T-helper 2 cell treated with Interferon-gamma antibody and Interleukin-4, amounts not matched to agents 5 μg/mL and 100 μg/mL, for 36 hours (primary cell): ENCODE measurements at regions not wholly inside any gene's neighbourhood (a gene's known extent, or its start where the extent isn't known, plus 50 kb on each side); places are given as distances from the start of the nearest gene placed in this dataset.
"Not testable (repeated sequence)": the region's sequence is repeated elsewhere in the genome, so short reads cannot be mapped to it uniquely, and the experiment has no call there.

Source experiments
- DNase-seq: peaks from one replicate; pipeline ENCODE4 v3.0.0; 2021; ENCODE audit warnings: low spot score
- H3K27ac Mint-ChIP-seq: one replicate; pipeline ENCODE4 v1.8.0; 2021; ENCODE audit warnings: mild to moderate bottlenecking, mixed read lengths
- H3K27me3 Mint-ChIP-seq: one replicate; pipeline ENCODE4 v1.8.0; 2021; ENCODE audit warnings: low read depth, mixed read lengths
- H3K36me3 Mint-ChIP-seq: one replicate; pipeline ENCODE4 v1.8.0; 2021; ENCODE audit warnings: low read depth, mixed read lengths
- H3K4me1 Mint-ChIP-seq: one replicate; pipeline ENCODE4 v1.8.0; 2021; ENCODE audit warnings: low read depth, mixed read lengths
- H3K4me3 Mint-ChIP-seq: one replicate; pipeline ENCODE4 v1.8.0; 2022; ENCODE audit warnings: mild to moderate bottlenecking, moderate library complexity, mixed read lengths
- H3K9me3 Mint-ChIP-seq: one replicate; pipeline ENCODE4 v1.8.0; 2021; ENCODE audit warnings: mixed read lengths

DNA sequence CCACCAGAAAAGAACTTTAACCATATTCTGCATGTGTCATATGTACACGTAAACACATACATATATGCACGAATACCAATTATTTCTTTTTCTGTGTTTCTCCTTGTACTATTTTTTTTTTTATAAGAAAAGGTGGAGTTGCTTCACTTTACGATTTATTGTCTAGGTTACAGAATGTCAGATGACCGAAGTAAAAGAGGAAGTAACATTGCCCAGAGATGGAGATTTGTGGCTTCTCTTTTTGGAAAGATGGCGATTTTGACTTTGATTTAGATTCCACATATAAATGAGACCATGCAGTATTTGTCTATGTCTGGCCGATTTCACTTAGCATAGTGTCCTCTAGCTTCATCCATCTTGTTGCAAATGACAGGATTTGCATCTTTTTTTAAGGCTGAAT lies 293.1 kb downstream of the SV2B start:
- no peaks in the 10 kb centered on the region for H3K9me3 Mint-ChIP-seq
- H3K4me1 Mint-ChIP-seq = no peaks in the 10 kb centered on the region
- no peak overlapping the region for H3K27ac Mint-ChIP-seq
- no peak overlapping the region for H3K4me3 Mint-ChIP-seq
- H3K27me3 Mint-ChIP-seq = peaks cover 8% of the 10 kb centered on the region
- H3K36me3 Mint-ChIP-seq = no peaks in the 10 kb centered on the region
- DNase-seq = no peak

DNA sequence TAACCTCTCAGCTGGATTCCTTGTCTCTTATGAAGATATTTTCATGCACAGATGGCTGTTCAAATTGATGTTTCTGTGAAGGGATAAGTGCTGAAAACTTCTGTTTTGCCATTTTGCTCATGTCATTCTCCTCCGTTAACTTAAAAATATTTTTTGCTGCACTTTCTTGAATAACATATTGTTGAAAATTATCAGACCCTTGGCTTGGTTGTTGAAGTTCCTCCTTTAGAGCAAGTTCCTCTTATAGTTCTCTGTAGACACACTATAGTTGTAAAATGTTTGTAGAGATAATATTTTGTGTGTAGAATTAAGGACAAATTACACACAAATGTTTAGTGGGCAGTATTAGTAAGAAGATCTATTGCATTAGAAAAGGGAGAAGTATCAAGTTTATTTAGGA lies 300.4 kb downstream of the SV2B start:
- Mint-ChIP-seq H3K27me3 (peaks cover 8% of the 10 kb centered on the region), H3K36me3 (no peaks in the 10 kb centered on the region), H3K4me1 (no peaks in the 10 kb centered on the region), H3K9me3 (no peaks in the 10 kb centered on the region), H3K4me3 (no peak overlapping the region), H3K27ac (no peak overlapping the region)
- no peak for DNase-seq

DNA sequence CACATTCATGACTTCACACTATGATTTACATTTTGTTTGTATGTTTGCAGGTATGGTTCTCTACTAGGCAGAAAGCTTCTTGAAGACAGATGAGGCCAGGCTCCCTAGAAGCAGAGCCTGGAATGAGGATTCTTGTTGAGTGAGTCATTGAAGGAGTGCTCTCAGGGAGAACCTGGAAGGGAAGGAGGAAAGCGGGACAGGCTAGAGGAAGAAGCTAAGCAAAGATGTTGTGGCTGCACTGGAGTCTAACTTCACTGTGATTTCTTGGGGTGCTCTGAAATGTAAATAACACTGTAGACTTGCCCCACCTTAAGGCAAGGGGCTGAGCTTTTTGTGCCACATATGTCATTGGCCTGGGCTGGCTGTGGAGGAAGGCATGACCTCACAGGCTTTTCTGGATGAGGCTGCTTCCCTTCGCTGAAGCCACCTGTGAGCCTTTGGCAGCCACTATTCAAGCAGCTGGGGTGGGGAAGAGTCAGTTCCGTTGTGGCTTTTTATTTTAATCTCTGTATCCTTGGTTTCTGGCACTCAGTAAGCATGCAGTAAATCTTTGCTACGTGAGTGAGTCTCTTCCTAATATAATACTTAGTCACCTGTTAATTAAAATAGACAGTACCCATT lies 307.3 kb downstream of the SV2B start:
- no peak overlapping the region for H3K4me3 Mint-ChIP-seq
- H3K27ac Mint-ChIP-seq = no peak overlapping the region
- no peak for DNase-seq
- H3K36me3 Mint-ChIP-seq = no peaks in the 10 kb centered on the region
- H3K9me3 Mint-ChIP-seq = no peaks in the 10 kb centered on the region
- peaks cover 1% of the 10 kb centered on the region for H3K4me1 Mint-ChIP-seq
- H3K27me3 Mint-ChIP-seq = peaks cover 12% of the 10 kb centered on the region

DNA sequence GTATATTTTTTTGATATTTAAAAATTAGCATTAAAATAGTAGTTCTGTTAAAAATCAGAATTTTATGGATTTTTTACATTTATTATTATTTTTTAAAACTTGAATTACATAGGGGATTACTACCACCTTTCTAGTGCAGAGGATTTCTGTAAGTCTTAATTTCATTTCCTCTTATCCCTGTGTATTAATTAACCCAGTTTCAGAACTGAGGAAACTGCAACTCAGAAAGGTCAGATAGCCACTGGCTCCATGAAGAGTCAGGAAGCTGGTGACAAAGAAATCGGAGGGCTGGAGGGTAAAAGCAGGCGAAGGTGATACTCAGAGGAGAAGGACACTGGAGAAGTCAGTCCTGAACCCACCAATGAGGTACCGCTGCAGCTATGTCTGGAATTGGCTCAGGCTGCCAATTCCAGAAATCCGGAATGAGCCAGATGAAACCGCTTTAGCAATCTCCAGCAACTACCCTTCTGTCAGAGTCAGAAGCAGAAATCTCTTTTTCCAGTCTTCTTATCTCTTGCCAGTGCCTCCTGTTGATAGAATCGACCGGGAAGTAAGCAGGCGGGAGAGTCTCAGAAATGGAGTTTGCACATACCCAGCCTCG lies 308.5 kb downstream of the SV2B start:
- DNase-seq = no peak
- no peak overlapping the region for H3K27ac Mint-ChIP-seq

DNA sequence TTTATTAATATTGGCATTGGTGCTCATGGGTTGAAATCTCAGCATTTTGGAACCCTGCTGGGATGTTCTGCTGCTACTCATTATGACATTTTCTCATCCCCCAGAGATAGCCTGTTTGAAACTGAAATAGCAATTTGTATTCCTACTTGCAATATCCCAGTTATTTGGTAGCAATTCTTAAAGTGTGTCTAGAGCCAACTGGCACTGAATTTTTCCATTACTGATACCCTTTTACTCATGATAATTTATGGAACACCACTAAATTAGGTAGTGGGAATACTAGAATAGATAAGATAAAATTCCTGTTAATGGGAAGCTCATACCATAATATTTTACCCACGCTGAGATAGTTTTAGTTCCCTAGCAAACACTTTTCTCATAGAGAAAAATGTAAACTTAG lies 309.3 kb downstream of the SV2B start:
- DNase-seq = no peak
- no peak overlapping the region for H3K27ac Mint-ChIP-seq
- H3K4me1 Mint-ChIP-seq = peaks cover 1% of the 10 kb centered on the region
- no peaks in the 10 kb centered on the region for H3K9me3 Mint-ChIP-seq
- H3K27me3 Mint-ChIP-seq = peaks cover 17% of the 10 kb centered on the region
- H3K4me3 Mint-ChIP-seq = no peak overlapping the region
- no peaks in the 10 kb centered on the region for H3K36me3 Mint-ChIP-seq

More for the DNA sequence above, 308.5 kb downstream of the SV2B start:
- H3K4me1 Mint-ChIP-seq = peaks cover 1% of the 10 kb centered on the region
- no peaks in the 10 kb centered on the region for H3K9me3 Mint-ChIP-seq
- H3K27me3 Mint-ChIP-seq = peaks cover 13% of the 10 kb centered on the region
- no peaks in the 10 kb centered on the region for H3K36me3 Mint-ChIP-seq
- no peak overlapping the region for H3K4me3 Mint-ChIP-seq

DNA sequence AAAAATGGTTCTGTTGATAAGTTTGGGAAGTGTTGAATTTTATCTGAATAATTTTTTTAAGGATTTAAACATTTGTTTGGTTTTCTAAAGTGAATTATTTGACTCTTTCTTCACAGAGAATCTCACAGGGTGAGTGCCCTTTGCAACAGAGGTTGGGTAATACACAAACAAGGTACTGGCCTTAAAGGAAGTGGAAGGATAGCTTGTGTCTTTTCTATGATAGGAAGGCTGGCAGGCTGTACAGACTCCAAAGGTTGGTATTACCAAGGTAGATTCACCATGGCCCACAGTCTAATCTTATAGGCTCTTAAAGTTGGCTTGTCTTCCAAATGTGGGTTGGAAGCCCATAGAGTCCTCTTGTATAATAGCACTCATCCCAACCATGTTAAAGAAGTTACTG lies 311.5 kb downstream of the SV2B start:
- H3K27ac Mint-ChIP-seq = no peak overlapping the region
- no peaks in the 10 kb centered on the region for H3K36me3 Mint-ChIP-seq
- no peak for DNase-seq
- no peak overlapping the region for H3K4me3 Mint-ChIP-seq
- H3K4me1 Mint-ChIP-seq = peaks cover 1% of the 10 kb centered on the region
- no peaks in the 10 kb centered on the region for H3K9me3 Mint-ChIP-seq
- peaks cover 23% of the 10 kb centered on the region for H3K27me3 Mint-ChIP-seq

DNA sequence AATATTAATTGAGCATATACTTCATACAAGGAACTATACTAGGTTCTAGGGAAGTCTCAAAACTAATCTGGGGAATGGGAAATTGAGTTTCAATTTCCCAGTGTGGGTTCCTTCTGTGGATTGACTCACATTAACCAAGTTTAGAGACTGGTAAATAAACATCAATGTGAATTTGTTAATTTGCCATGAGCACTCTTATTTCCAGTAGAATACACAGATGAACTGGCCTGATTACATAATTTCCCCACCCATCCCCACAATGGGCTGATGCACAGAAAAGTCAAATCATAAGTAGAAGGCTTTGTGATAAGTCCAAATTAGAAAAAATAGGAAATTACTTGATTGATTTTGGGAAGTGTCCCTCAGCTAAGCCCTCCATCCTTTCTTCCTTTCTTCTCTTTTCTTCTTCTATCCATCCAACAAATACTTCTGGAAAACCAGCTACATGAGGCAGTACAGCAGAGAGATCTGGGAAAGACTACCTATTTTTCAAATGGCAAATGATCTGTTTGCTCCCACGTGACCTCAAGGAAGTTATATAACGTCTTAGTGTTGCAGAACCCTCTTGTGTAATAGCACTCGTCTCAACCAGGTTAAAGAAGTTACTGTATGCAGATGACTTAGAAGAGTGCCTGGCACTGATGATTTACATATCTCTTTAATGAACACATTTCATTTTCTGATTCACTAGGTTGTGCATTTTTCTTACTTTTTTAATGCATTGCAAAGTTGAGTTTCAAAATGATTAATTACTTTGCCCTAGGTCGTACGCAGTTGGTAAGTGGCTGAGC lies 312.3 kb downstream of the SV2B start:
- no peaks in the 10 kb centered on the region for H3K9me3 Mint-ChIP-seq
- H3K36me3 Mint-ChIP-seq = no peaks in the 10 kb centered on the region
- no peak overlapping the region for H3K4me3 Mint-ChIP-seq
- H3K27me3 Mint-ChIP-seq = peaks cover 26% of the 10 kb centered on the region
- H3K4me1 Mint-ChIP-seq = no peaks in the 10 kb centered on the region
- H3K27ac Mint-ChIP-seq = no peak overlapping the region
- DNase-seq = no peak

DNA sequence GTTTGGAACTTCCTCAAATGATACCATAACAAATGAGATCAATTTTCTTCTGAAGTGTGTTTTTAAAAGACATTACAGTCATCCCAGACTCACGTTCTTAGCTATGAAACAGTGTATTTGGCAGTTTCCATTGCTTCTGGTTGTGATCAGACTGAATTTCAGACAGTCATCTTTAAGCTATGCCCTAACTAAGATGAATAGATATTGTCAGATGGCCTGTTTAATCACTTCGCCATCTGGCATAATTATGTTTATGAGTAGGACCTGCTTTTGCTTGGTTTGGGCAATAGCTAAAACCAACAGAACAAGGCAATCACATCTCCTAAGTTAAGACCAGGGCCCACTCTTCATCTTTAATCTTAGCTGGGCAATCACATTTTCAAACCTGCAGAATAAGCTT lies 313.1 kb downstream of the SV2B start:
- peaks cover 31% of the 10 kb centered on the region for H3K27me3 Mint-ChIP-seq
- H3K36me3 Mint-ChIP-seq = no peaks in the 10 kb centered on the region
- no peak overlapping the region for H3K4me3 Mint-ChIP-seq
- no peaks in the 10 kb centered on the region for H3K4me1 Mint-ChIP-seq
- no peaks in the 10 kb centered on the region for H3K9me3 Mint-ChIP-seq
- no peak overlapping the region for H3K27ac Mint-ChIP-seq
- no peak for DNase-seq

DNA sequence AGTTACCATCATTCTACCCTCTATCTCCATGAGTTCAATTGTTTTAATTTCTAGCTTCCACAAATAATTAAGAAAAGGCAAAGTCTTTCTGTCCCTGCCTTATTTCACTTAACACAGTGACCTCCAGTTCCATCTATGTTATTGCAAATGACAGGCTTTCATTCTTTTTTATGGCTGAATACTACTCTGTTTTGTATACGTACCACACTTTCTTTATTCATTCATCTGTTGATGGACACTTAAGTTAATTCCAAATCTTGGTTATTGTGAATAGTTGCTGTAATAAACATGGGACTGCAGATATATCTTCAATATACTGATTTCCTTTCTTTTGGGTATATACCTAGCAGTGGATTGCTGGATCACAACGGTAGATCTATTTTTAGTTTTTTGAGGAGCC lies 314.1 kb downstream of the SV2B start:
- no peak for DNase-seq
- Mint-ChIP-seq H3K27me3 (peaks cover 38% of the 10 kb centered on the region), H3K9me3 (no peaks in the 10 kb centered on the region), H3K36me3 (no peaks in the 10 kb centered on the region), H3K4me3 (no peak overlapping the region), H3K27ac (no peak overlapping the region), H3K4me1 (no peaks in the 10 kb centered on the region)

DNA sequence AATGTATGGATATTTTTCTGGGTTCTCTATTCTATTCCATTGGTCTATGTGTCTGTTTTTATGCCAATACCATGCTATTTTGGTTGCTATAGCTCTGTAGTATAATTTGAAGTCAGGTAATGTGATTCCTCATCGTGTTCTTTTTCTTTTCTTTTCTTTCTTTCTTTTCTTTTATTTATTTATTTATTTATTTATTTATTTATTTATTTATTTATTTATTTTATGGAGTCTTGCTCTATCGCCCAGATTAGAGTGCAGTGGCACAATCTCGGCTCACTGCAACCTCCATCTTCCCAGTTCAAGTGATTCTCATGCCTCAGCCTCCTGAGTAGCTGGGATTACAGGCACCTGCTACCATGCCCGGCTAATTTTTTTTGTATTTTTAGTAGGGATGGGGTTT lies 315.2 kb downstream of the SV2B start:
- H3K27ac Mint-ChIP-seq, H3K4me1 Mint-ChIP-seq, H3K9me3 Mint-ChIP-seq, H3K36me3 Mint-ChIP-seq, H3K4me3 Mint-ChIP-seq, DNase-seq: not testable (repeated sequence)
- H3K27me3 Mint-ChIP-seq = peaks cover 40% of the 10 kb centered on the region

DNA sequence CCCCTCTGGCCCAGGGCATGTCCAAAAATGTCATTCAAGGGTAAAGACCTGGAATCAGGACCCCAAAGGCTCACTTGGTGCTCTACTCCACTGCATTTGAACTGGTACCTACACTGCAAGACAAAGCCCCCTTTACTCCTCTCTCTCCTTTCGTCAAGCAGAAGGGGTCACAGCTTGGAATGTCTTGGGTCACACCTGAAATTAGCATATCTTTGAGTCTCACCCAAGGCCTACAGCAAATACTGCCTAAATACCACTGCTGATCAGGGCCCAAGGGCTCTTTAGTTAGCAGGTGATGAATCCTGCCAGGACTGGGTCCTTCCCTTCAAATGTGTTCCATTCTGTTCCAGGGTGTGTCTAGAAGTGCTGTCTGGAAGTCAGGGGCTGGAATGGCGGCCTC lies 320.6 kb downstream of the SV2B start:
- Mint-ChIP-seq H3K27me3 (peaks cover 36% of the 10 kb centered on the region), H3K4me3 (no peak overlapping the region), H3K36me3 (no peaks in the 10 kb centered on the region), H3K4me1 (peaks cover 11% of the 10 kb centered on the region), H3K9me3 (no peaks in the 10 kb centered on the region), H3K27ac (no peak overlapping the region)
- no peak for DNase-seq

DNA sequence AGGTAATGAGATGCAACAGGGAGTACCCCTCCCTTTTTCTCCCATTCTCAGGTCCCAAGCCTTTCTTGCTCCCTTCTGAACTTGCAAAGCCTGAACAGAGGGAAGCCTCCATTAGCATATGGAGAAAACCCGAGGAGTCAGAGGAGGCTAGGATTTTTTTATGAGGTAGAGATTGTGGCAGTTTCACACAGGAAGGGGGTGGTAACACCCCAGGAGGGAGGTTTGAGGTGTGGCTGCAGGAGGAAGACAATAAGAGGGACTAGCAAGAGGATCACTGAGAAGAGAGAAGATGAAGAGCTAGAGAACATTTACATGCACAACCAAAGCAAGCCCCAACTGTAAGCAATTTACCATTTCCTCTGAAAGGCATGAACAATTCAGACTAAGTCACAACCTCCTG lies 322.7 kb downstream of the SV2B start:
- no peaks in the 10 kb centered on the region for H3K36me3 Mint-ChIP-seq
- no peak overlapping the region for H3K27ac Mint-ChIP-seq
- no peaks in the 10 kb centered on the region for H3K9me3 Mint-ChIP-seq
- peak overlapping the region; percentile 4 for H3K4me3 Mint-ChIP-seq
- peaks cover 11% of the 10 kb centered on the region for H3K4me1 Mint-ChIP-seq
- DNase-seq = no peak
- peaks cover 21% of the 10 kb centered on the region for H3K27me3 Mint-ChIP-seq

DNA sequence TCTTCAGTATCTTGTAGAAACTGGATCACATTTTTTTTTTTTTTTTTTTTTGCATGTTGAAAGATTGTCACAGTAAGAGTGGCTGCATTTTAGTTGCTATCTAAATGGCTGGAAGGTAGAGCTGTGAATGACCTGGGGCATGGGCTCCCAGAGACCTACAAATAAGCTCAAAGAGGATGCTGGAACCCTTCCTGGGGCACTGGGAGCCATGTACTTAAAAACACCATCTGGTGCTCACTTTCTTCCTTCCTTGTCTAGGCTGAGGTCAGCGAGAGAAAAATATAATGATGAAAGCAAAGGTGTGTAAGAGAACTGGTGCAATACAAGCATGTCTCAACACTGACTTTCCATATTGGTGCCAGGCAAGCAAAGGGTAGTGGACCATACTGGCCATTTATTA lies 323.9 kb downstream of the SV2B start:
- no peak for DNase-seq
- H3K9me3 Mint-ChIP-seq = no peaks in the 10 kb centered on the region
- peaks cover 11% of the 10 kb centered on the region for H3K4me1 Mint-ChIP-seq
- H3K27ac Mint-ChIP-seq = no peak overlapping the region
- no peaks in the 10 kb centered on the region for H3K36me3 Mint-ChIP-seq
- H3K4me3 Mint-ChIP-seq = no peak overlapping the region
- peaks cover 13% of the 10 kb centered on the region for H3K27me3 Mint-ChIP-seq

DNA sequence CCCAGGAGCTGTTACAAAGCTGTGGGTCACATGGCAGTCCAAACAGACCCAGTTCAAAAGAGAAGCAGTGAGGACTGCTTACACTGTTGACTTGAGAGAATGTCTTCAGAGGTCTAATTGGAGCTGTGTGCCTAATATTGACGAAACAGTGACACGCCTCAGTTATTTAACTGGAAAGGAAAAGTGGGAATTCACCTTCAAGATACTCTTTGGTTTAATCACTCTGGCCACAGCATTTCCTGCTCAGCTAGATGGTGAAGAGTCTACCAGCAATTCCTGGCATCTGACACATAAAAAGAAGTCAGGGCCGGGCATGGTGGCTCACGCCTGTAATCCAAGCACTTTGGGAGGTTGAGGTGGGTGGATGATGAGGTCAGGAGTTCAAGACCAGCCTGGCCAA lies 326.4 kb downstream of the SV2B start:
- Mint-ChIP-seq H3K4me3 (no peak overlapping the region), H3K27ac (no peak overlapping the region), H3K4me1 (peaks cover 11% of the 10 kb centered on the region), H3K36me3 (no peaks in the 10 kb centered on the region), H3K9me3 (no peaks in the 10 kb centered on the region), H3K27me3 (peaks cover 6% of the 10 kb centered on the region)
- DNase-seq = no peak
